HFFc6 (cell line): ENCODE measurements at regions not wholly inside any gene's neighbourhood (a gene's known extent, or its start where the extent isn't known, plus 50 kb on each side); places are given as distances from the start of the nearest gene placed in this dataset.

ENCODE experiments used
- DNase-seq: peaks from one replicate; pipeline ENCODE4 v3.0.0-alpha.2; 2018
- H3K27ac Mint-ChIP-seq: 2 replicates; pipeline ENCODE4 v1.8.0; 2020; ENCODE audit warnings: mild to moderate bottlenecking, mixed read lengths
- H3K27me3 Mint-ChIP-seq: 2 replicates; pipeline ENCODE4 v1.8.0; 2021; ENCODE audit warnings: mild to moderate bottlenecking, moderate library complexity, mixed read lengths; ENCODE audit not compliant: insufficient read depth
- H3K36me3 Mint-ChIP-seq: 2 replicates; pipeline ENCODE4 v1.8.0; 2021; ENCODE audit warnings: low read depth, mixed read lengths
- H3K4me1 Mint-ChIP-seq: 2 replicates; pipeline ENCODE4 v1.8.0; 2020; ENCODE audit warnings: low read depth, mixed read lengths
- H3K4me3 Mint-ChIP-seq: 2 replicates; pipeline ENCODE4 v1.8.0; 2020; ENCODE audit warnings: mild to moderate bottlenecking, moderate library complexity, mixed read lengths
- H3K9me3 Mint-ChIP-seq: 2 replicates; pipeline ENCODE4 v1.8.0; 2020; ENCODE audit warnings: mild to moderate bottlenecking, mixed read lengths
- TF ChIP-seq, protein P1 (sequence below): fragments of 200-600 bp; sonication (generic); IDR thresholded peaks from 2 replicates; pipeline ENCODE4 v1.5.0; 2021; ENCODE audit warnings: antibody characterized with exemption, mild to moderate bottlenecking

DNA sequence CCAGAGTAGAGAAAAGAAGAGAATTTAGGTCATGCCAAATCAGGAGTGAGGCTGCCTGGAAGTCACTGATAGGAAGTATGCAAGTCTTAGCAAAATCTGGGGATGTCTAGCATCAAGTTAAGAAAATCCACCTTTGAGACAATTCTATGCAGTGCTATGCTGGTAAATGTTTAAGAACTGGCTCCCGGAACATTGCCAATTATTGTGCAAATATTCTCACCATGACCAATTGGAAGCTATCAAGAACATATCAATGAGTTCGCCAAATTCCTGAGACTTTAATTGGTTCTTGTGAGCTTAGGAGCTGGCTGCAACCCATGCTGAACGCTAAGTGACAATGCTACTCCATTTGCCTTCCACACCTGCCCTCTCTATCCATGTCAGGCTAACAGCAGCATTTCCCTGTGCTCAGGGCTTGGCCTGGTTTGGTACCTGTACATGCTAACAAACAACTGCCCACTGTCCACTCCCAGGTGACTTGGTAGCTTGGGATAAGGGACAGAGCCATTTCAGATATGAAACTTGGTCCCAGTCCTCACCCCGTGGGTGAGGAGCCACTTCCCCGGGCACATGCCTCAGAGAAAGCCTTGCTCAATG is 172.9 kb upstream of the KLHL29 start:
- no peaks in the 10 kb centered on the region for H3K36me3 Mint-ChIP-seq
- no peak overlapping the region for H3K4me3 Mint-ChIP-seq
- peaks cover 15% of the 10 kb centered on the region for H3K27me3 Mint-ChIP-seq
- H3K4me1 Mint-ChIP-seq, result no peaks in the 10 kb centered on the region
- DNase-seq, result no peak
- H3K27ac Mint-ChIP-seq, result no peak overlapping the region
- no peaks in the 10 kb centered on the region; the same call in 1 of the 2 replicates for H3K9me3 Mint-ChIP-seq
- TF ChIP-seq, protein P1, sequence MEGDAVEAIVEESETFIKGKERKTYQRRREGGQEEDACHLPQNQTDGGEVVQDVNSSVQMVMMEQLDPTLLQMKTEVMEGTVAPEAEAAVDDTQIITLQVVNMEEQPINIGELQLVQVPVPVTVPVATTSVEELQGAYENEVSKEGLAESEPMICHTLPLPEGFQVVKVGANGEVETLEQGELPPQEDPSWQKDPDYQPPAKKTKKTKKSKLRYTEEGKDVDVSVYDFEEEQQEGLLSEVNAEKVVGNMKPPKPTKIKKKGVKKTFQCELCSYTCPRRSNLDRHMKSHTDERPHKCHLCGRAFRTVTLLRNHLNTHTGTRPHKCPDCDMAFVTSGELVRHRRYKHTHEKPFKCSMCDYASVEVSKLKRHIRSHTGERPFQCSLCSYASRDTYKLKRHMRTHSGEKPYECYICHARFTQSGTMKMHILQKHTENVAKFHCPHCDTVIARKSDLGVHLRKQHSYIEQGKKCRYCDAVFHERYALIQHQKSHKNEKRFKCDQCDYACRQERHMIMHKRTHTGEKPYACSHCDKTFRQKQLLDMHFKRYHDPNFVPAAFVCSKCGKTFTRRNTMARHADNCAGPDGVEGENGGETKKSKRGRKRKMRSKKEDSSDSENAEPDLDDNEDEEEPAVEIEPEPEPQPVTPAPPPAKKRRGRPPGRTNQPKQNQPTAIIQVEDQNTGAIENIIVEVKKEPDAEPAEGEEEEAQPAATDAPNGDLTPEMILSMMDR, result no peak

GRCh38 chr2:23213196-23213595 is 171.8 kb upstream of the KLHL29 start:
- TF ChIP-seq, protein P1, result no peak
- H3K27ac Mint-ChIP-seq, result no peak overlapping the region
- no peaks in the 10 kb centered on the region; the same call in 1 of the 2 replicates for H3K9me3 Mint-ChIP-seq
- no peaks in the 10 kb centered on the region for H3K36me3 Mint-ChIP-seq
- H3K4me3 Mint-ChIP-seq, result no peak overlapping the region
- peaks cover 15% of the 10 kb centered on the region for H3K27me3 Mint-ChIP-seq
- no peak for DNase-seq
- no peaks in the 10 kb centered on the region for H3K4me1 Mint-ChIP-seq

DNA sequence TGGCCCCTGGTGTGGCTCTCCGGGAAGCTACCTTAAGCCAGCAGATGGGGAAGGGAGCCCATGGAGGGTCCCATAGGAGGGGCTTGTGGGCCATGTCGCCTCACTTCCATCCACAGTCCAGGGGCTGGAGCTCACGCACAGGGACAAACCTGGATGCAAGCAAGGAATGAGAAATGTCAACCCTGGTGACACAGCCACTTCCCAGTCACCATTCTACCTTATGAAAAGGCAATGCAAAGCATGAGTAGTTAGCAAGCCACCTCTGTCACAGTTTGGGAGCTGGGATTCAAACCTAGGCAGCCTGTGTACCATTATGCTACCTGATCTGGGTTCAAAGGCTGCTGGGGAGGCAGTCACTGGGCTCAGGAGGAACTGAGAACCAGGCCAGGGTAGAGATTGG is 170.0 kb upstream of the KLHL29 start:
- Mint-ChIP-seq H3K9me3 (no peaks in the 10 kb centered on the region; the same call in 1 of the 2 replicates), H3K27ac (no peak overlapping the region), H3K4me3 (no peak overlapping the region), H3K36me3 (no peaks in the 10 kb centered on the region), H3K27me3 (peaks cover 16% of the 10 kb centered on the region), H3K4me1 (no peaks in the 10 kb centered on the region)
- DNase-seq, result no peak
- TF ChIP-seq, protein P1, result no peak

DNA sequence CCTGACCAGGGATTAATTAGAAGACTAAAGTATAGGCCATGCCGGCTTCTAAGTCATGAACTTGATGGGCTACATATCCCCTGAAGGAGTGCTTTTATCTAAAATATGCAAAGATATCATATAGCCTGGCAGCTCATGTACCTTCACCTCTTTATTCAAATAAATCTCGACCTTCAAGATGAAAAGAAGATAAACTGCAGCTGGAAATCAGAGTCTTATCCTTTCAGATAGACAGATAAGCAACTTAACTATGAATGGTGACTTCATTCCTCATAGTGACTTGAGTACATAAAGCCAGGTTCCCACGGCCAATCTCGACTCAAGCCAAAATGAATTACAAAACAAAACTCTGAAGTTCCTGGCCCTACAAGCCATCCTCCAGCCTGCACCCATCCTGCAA is 165.3 kb upstream of the KLHL29 start:
- DNase-seq, result no peak
- H3K4me1 Mint-ChIP-seq, result no peaks in the 10 kb centered on the region
- no peaks in the 10 kb centered on the region; the same call in 1 of the 2 replicates for H3K9me3 Mint-ChIP-seq
- peaks cover 1% of the 10 kb centered on the region; the same call in 1 of the 2 replicates for H3K27me3 Mint-ChIP-seq
- TF ChIP-seq, protein P1, result no peak
- H3K36me3 Mint-ChIP-seq, result no peaks in the 10 kb centered on the region
- no peak overlapping the region for H3K27ac Mint-ChIP-seq
- H3K4me3 Mint-ChIP-seq, result no peak overlapping the region

DNA sequence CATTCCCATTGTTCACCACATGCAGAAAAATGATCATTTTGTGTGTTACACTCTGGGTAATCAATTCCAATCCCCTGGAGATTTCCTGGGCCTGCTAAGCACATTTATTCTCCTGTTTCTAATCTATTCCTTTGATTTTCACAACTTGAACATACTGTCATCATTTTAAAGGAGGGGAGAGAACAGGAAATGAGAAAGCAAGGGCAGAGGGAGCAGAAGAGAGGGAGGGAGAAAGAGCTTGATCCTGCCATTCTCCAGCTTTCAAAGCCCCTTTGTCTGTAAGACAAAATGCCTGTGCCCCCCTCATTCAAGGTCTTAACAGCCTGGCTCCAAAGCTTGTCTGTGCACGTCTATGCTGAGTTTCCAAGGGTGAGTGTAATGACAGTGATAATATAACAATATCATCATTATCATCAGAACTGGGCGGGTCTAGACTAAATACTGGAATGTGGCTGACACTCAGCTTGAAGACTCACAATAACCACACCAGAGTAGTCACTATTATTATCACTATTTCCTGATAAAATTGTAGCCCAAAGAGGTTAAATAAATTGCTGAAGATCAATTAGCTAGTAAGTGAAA is 164.4 kb upstream of the KLHL29 start:
- H3K36me3 Mint-ChIP-seq, result no peaks in the 10 kb centered on the region
- H3K4me3 Mint-ChIP-seq, result no peak overlapping the region
- H3K27me3 Mint-ChIP-seq, result peaks cover 1% of the 10 kb centered on the region; the same call in 1 of the 2 replicates
- TF ChIP-seq, protein P1, result no peak
- H3K4me1 Mint-ChIP-seq, result no peaks in the 10 kb centered on the region
- no peaks in the 10 kb centered on the region; the same call in 1 of the 2 replicates for H3K9me3 Mint-ChIP-seq
- H3K27ac Mint-ChIP-seq, result no peak overlapping the region
- no peak for DNase-seq
